IMR-90 (cell line): ENCODE measurements at regions not wholly inside any gene's neighbourhood (a gene's known extent, or its start where the extent isn't known, plus 50 kb on each side); places are given as distances from the start of the nearest gene placed in this dataset.

Source experiments
- ATAC-seq: fragments of 200-7000 bp; cut with Tn5 transposase; 2 replicates; pipeline ENCODE4 v1.9.1; 2020; ENCODE audit warnings: low read depth, mild to moderate bottlenecking, moderate library complexity
- BruUV-seq: library from RNA; stranded (reverse); fragments of 400-500 nt; replicated peaks from 2 replicates; lab custom pipeline; 2021; lab: Mats Ljungman, UMichigan
- CTCF ChIA-PET: fragments of 300-600 bp; formaldehyde crosslinking; extraction: SDS; loops from one replicate; lab custom pipeline; 2021; ENCODE audit warnings: antibody characterized with exemption; lab: Yijun Ruan, JAX
- POLR2A ChIA-PET: fragments of 300-600 bp; sonication (Branson Sonifier 250); formaldehyde crosslinking; loops from one replicate; lab custom pipeline; 2022; ENCODE audit warnings: antibody characterized with exemption; ENCODE audit not compliant: unreplicated experiment; lab: Charles Lee
- DNase-seq: peaks from one replicate; pipeline ENCODE4 v3.0.0; 2013
- H2AFZ ChIP-seq: replicated peaks from 2 replicates; pipeline ENCODE3; 2013; ENCODE audit warnings: low read length, mild to moderate bottlenecking; ENCODE audit not compliant: poor library complexity
- H2AK5ac ChIP-seq: 2 replicates; pipeline ENCODE4 v1.6.1; 2013; ENCODE audit warnings: low read depth, low read length, inconsistent platforms
- H2AK9ac ChIP-seq: replicated peaks from 2 replicates; pipeline ENCODE3; 2013; ENCODE audit warnings: mild to moderate bottlenecking, low read depth, low read length, moderate library complexity; ENCODE audit not compliant: poor library complexity
- H2BK120ac ChIP-seq: 2 replicates; pipeline ENCODE4 v1.6.1; 2013; ENCODE audit warnings: low read depth, low read length, inconsistent platforms
- H2BK15ac ChIP-seq: 3 replicates; pipeline ENCODE4 v1.6.1; 2013; ENCODE audit warnings: low read depth, low read length, inconsistent platforms
- H2BK20ac ChIP-seq: 2 replicates; pipeline ENCODE4 v1.6.1; 2013; ENCODE audit warnings: low read depth, mild to moderate bottlenecking, inconsistent platforms, low read length, moderate library complexity
- H2BK5ac ChIP-seq: 2 replicates; pipeline ENCODE4 v1.6.1; 2013; ENCODE audit warnings: mild to moderate bottlenecking, low read depth, low read length, inconsistent platforms; ENCODE audit not compliant: poor library complexity, severe bottlenecking
- H3K14ac ChIP-seq: replicated peaks from 2 replicates; pipeline ENCODE4 v1.6.1; 2013; ENCODE audit warnings: low read depth, low read length, inconsistent platforms
- H3K18ac ChIP-seq: 2 replicates; pipeline ENCODE4 v1.6.1; 2013; ENCODE audit warnings: low read depth, low read length, control low read depth
- H3K23ac ChIP-seq: 2 replicates; pipeline ENCODE4 v1.6.1; 2013; ENCODE audit warnings: low read depth, low read length, inconsistent platforms
- H3K27ac ChIP-seq: 2 replicates; pipeline ENCODE4 v1.5.1; 2013; ENCODE audit warnings: mild to moderate bottlenecking, control low read depth, low read length; ENCODE audit not compliant: insufficient read depth
- H3K27me3 ChIP-seq: 2 replicates; pipeline ENCODE4 v1.6.1; 2013; ENCODE audit warnings: low read length; ENCODE audit not compliant: control insufficient read depth, insufficient read depth
- H3K36me3 ChIP-seq: 2 replicates; pipeline ENCODE4 v1.6.1; 2013; ENCODE audit warnings: low read length, mixed read lengths; ENCODE audit not compliant: control insufficient read depth, insufficient read depth
- H3K4ac ChIP-seq: 2 replicates; pipeline ENCODE4 v1.6.1; 2013; ENCODE audit warnings: low read depth, low read length, inconsistent platforms
- H3K4me1 ChIP-seq: 2 replicates; pipeline ENCODE4 v1.6.1; 2013; ENCODE audit warnings: low read length, mixed read lengths; ENCODE audit not compliant: control insufficient read depth, insufficient read depth
- H3K4me2 ChIP-seq: 2 replicates; pipeline ENCODE4 v1.6.1; 2013; ENCODE audit warnings: low read depth, mild to moderate bottlenecking, control low read depth, low read length, moderate library complexity
- H3K4me3 ChIP-seq: 2 replicates; pipeline ENCODE4 v1.5.1; 2013; ENCODE audit warnings: low read depth, mild to moderate bottlenecking, control low read depth, low read length, moderate library complexity; ENCODE audit not compliant: insufficient read depth
- H3K56ac ChIP-seq: 2 replicates; pipeline ENCODE4 v1.6.1; 2013; ENCODE audit warnings: low read length, inconsistent platforms; ENCODE audit not compliant: insufficient read depth; ENCODE audit errors: extremely low read depth
- H3K79me1 ChIP-seq, 2 experiments: 2 replicates each; pipeline ENCODE4 v1.6.1; 2013; ENCODE audit warnings: low read length in 2 of 2, inconsistent platforms in 1 of 2, low read depth in 1 of 2
- H3K9ac ChIP-seq: 2 replicates; pipeline ENCODE4 v1.6.1; 2013; ENCODE audit warnings: low read depth, low read length, control low read depth
- H3K9me1 ChIP-seq: 2 replicates; pipeline ENCODE4 v1.6.1; 2013; ENCODE audit warnings: low read length, inconsistent platforms; ENCODE audit not compliant: insufficient read depth
- H3K9me3 ChIP-seq: 2 replicates; pipeline ENCODE4 v1.6.1; 2013; ENCODE audit warnings: low read length; ENCODE audit not compliant: control insufficient read depth, insufficient read depth
- H4K20me1 ChIP-seq: 2 replicates; pipeline ENCODE4 v1.6.1; 2013; ENCODE audit warnings: low read length, inconsistent platforms; ENCODE audit not compliant: insufficient read depth
- H4K5ac ChIP-seq: 2 replicates; pipeline ENCODE4 v1.6.1; 2013; ENCODE audit warnings: mild to moderate bottlenecking, low read depth, low read length, control low read depth
- H4K8ac ChIP-seq, 2 experiments: 2 replicates each; pipeline ENCODE4 v1.6.1; 2013; ENCODE audit warnings: low read depth in 2 of 2, low read length in 2 of 2, control low read depth in 1 of 2, inconsistent platforms in 1 of 2
- H4K91ac ChIP-seq: 2 replicates; pipeline ENCODE4 v1.6.1; 2013; ENCODE audit warnings: low read depth, low read length, inconsistent platforms; ENCODE audit not compliant: insufficient read depth
- RCOR1 ChIP-seq: IDR thresholded peaks from 2 replicates; pipeline ENCODE4 v1.6.1; 2012; ENCODE audit warnings: mild to moderate bottlenecking, low read length, improper control_type of control experiment; ENCODE audit not compliant: insufficient replicate concordance
- dilution Hi-C: fragments of 300-500 bp; cut with HindIII; formaldehyde crosslinking; loops from one replicate; pipeline ENCODE4 v1.14.3; 2018; ENCODE audit warnings: low sequenced_read_pairs; ENCODE audit not compliant: unreplicated experiment
- in situ Hi-C: fragments of 300-500 bp; cut with MboI; formaldehyde crosslinking; loops from 3 replicates; pipeline ENCODE4 v1.14.3; 2019; ENCODE audit warnings: low sequenced_read_pairs, inconsistent platforms, mixed read lengths
- intact Hi-C: fragments of 100-400 bp; cut with micrococcal nuclease; formaldehyde crosslinking; loops from 2 replicates; pipeline ENCODE4 v1.10.0; 2022
- TF ChIP-seq, protein P1 (sequence below): fragments of 150-350 bp; IDR thresholded peaks from 2 replicates; pipeline ENCODE4 v1.6.1; 2017; ENCODE audit warnings: mild to moderate bottlenecking, antibody characterized with exemption, low read length, low read depth

DNA sequence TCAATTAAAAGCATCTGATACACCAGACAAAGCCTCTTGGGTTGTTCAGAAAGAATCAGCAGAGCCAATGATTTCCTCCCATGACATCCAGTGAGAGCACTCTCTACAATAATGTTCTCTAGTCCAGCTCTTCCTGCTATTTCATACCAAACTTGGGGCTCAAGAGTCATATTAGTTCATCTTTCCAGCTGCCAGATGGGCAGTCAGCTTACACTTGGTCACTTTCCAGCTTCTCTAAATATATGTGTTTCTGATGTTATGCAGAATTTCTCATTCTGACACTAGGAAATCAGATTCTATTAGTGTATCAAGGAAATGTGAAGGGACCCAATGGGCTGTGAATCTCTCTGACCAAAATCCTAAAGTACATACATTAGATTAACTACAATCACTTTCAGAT is 148.9 kb downstream of the ENC1 start:
- BruUV-seq = no TSS peak
- Histone ChIP-seq H3K4me3 (no peak overlapping the region), H3K9me3 (no peaks in the 10 kb centered on the region), H3K9ac (no peak overlapping the region), H3K27ac (no peak overlapping the region), H2BK20ac (no peak overlapping the region), H3K18ac (no peak overlapping the region), H3K56ac (no peak overlapping the region), H3K4ac (no peak overlapping the region), H4K5ac (no peak overlapping the region), H4K20me1 (no peaks in the 10 kb centered on the region), H2BK15ac (no peak overlapping the region), H4K8ac (no peak overlapping the region), H3K23ac (no peak overlapping the region), H2AFZ (no peak overlapping the region), H3K79me1 (no peaks in the 10 kb centered on the region), H2BK120ac (no peak overlapping the region), H2BK5ac (no peak overlapping the region), H3K4me1 (no peaks in the 10 kb centered on the region), H2AK9ac (no peak overlapping the region), H3K27me3 (peaks cover 2% of the 10 kb centered on the region), H4K91ac (no peak overlapping the region), H3K4me2 (no peak overlapping the region), H3K14ac (no peak overlapping the region), H2AK5ac (no peak overlapping the region), H3K9me1 (no peaks in the 10 kb centered on the region), H3K36me3 (no peaks in the 10 kb centered on the region)
- DNase-seq = no peak
- TF ChIP-seq RCOR1 = no peak
- TF ChIP-seq, protein P1, sequence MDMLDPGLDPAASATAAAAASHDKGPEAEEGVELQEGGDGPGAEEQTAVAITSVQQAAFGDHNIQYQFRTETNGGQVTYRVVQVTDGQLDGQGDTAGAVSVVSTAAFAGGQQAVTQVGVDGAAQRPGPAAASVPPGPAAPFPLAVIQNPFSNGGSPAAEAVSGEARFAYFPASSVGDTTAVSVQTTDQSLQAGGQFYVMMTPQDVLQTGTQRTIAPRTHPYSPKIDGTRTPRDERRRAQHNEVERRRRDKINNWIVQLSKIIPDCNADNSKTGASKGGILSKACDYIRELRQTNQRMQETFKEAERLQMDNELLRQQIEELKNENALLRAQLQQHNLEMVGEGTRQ = no peak
- ATAC-seq = no peak
- CTCF ChIA-PET = no interaction called here
- in situ Hi-C loops = no loop called here
- intact Hi-C loops = loop anchor here (10.0 kb wide), 1 partner anchor 143 kb away; no protein-coding TSS in a partner anchor
- POLR2A ChIA-PET = no interaction called here
- dilution Hi-C loops = no loop called here
